K562 (cell line): ENCODE measurements at regions not wholly inside any gene's neighbourhood (a gene's known extent, or its start where the extent isn't known, plus 50 kb on each side); places are given as distances from the start of the nearest gene placed in this dataset.

Source experiments
- GABPA ChIP-seq: fragments of 200-800 bp; sonication (Bioruptor generic); conservative IDR thresholded peaks from 2 replicates; pipeline ENCODE4 v1.6.1; 2016; ENCODE audit warnings: low read depth, missing genetic modification characterization, missing compliant biosample characterization
- POLR2AphosphoS5 ChIP-seq: IDR thresholded peaks from 2 replicates; pipeline ENCODE4 v1.6.1; 2011; ENCODE audit warnings: mild to moderate bottlenecking, low read depth, low read length, moderate library complexity; ENCODE audit not compliant: control insufficient read depth, insufficient read depth
- TF ChIP-seq, protein P1 (sequence below), 2 experiments: fragments of 450-650 bp; formaldehyde crosslinking in 1 of 2; IDR thresholded peaks; 2 replicates each; pipeline versions ENCODE4 v1.4.0 to v1.6.1; 2014 to 2020; ENCODE audit warnings: mild to moderate bottlenecking in 2 of 2, borderline replicate concordance in 1 of 2, low read depth in 1 of 2

DNA sequence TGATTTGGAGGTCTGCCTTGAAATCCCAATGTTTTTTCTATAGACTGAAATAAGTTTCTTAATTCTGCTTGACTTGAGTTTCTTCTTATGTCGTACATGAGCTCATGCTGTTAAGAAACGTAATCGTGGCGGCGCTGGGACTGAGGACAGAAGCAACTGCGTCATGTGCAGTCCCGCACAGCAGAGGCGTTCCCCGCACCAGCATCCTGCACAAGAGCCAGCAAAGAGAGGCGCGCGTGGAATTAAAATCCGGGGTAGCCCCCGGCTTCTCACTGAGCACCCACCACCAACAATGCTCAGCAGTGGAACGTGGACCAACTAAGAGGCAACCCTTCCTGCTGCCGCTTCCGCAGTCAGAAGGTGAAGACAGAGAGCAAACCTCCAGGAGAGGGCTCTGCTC, 496.2 kb upstream of the ADAMTS16 start:
- no peak for TF ChIP-seq POLR2AphosphoS5
- TF ChIP-seq GABPA (tag): no peak
- TF ChIP-seq, protein P1, sequence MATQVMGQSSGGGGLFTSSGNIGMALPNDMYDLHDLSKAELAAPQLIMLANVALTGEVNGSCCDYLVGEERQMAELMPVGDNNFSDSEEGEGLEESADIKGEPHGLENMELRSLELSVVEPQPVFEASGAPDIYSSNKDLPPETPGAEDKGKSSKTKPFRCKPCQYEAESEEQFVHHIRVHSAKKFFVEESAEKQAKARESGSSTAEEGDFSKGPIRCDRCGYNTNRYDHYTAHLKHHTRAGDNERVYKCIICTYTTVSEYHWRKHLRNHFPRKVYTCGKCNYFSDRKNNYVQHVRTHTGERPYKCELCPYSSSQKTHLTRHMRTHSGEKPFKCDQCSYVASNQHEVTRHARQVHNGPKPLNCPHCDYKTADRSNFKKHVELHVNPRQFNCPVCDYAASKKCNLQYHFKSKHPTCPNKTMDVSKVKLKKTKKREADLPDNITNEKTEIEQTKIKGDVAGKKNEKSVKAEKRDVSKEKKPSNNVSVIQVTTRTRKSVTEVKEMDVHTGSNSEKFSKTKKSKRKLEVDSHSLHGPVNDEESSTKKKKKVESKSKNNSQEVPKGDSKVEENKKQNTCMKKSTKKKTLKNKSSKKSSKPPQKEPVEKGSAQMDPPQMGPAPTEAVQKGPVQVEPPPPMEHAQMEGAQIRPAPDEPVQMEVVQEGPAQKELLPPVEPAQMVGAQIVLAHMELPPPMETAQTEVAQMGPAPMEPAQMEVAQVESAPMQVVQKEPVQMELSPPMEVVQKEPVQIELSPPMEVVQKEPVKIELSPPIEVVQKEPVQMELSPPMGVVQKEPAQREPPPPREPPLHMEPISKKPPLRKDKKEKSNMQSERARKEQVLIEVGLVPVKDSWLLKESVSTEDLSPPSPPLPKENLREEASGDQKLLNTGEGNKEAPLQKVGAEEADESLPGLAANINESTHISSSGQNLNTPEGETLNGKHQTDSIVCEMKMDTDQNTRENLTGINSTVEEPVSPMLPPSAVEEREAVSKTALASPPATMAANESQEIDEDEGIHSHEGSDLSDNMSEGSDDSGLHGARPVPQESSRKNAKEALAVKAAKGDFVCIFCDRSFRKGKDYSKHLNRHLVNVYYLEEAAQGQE (IDR thresholded peaks at IDR 0.05; ENCODE audit: borderline replicate concordance): no peak
- TF ChIP-seq, protein P1 (CRISPR knock-in tag; IDR thresholded peaks at IDR 0.05; ENCODE audit: low read depth): no peak
